ENCODE measurements at regions not wholly inside any gene's neighbourhood (a gene's known extent, or its start where the extent isn't known, plus 50 kb on each side); places are given as distances from the start of the nearest gene placed in this dataset.

GRCh38 chr2:228628682-228629081 is 447.2 kb upstream of the SPHKAP start:
- H3K36me3 Mint-ChIP-seq (ENCODE audit: low read depth) = no peaks in the 10 kb centered on the region
- CTCF ChIA-PET = no interaction called here
- H3K27ac Mint-ChIP-seq = no peak overlapping the region
- H3K9me3 ChIP-seq (ENCODE audit: control insufficient read depth in 1 of 2, insufficient read depth in 1 of 2, low read length in 2 of 2) = peaks cover 0 to 7% of the 10 kb centered on the region in 2 experiments
- H3K9me3 Mint-ChIP-seq = peaks cover 8% of the 10 kb centered on the region
- intact Hi-C loops (cut with DNase I, micrococcal nuclease) = no loop called here
- no peak overlapping the region for H3K27ac ChIP-seq (ENCODE audit: low read depth in 1 of 2, low read length in 2 of 2)
- H3K27me3 ChIP-seq (ENCODE audit: control insufficient read depth in 1 of 2, insufficient read depth in 2 of 2, low read length in 2 of 2) = no peaks in the 10 kb centered on the region
- H3K4me1 Mint-ChIP-seq (ENCODE audit: low read depth) = no peaks in the 10 kb centered on the region
- H3K4me3 ChIP-seq (ENCODE audit: low read length) = no peak overlapping the region
- ATAC-seq (ENCODE audit: poor library complexity) = no peak
- no peaks in the 10 kb centered on the region for H3K27me3 Mint-ChIP-seq
- no peak overlapping the region for H3K4me3 Mint-ChIP-seq
- TF ChIP-seq CTCF (IDR thresholded peaks at IDR 0.05) = no peak
- no peaks in the 10 kb centered on the region for H3K4me1 ChIP-seq (ENCODE audit: insufficient read depth, low read length)
- no peak for DNase-seq
- POLR2A ChIA-PET = no interaction called here
- H3K36me3 ChIP-seq (ENCODE audit: insufficient read depth, low read length) = no peaks in the 10 kb centered on the region

- Histone ChIP-seq H3K4me1 (ENCODE audit: insufficient read depth, low read length) (no peaks in the 10 kb centered on the region), H3K27ac (ENCODE audit: low read depth in 1 of 2, low read length in 2 of 2) (no peak overlapping the region), H3K9me3 (ENCODE audit: control insufficient read depth in 1 of 2, insufficient read depth in 1 of 2, low read length in 2 of 2) (peaks cover 0 to 7% of the 10 kb centered on the region in 2 experiments), H3K4me3 (ENCODE audit: low read length) (no peak overlapping the region), H3K27me3 (ENCODE audit: control insufficient read depth in 1 of 2, insufficient read depth in 2 of 2, low read length in 2 of 2) (no peaks in the 10 kb centered on the region), H3K36me3 (ENCODE audit: insufficient read depth, low read length) (no peaks in the 10 kb centered on the region)
- TF ChIP-seq CTCF (IDR thresholded peaks at IDR 0.05) = no peak
- peaks cover 2% of the 10 kb centered on the region for H3K9me3 Mint-ChIP-seq
- no peak overlapping the region for H3K4me3 Mint-ChIP-seq
- DNase-seq = no peak
- no peak overlapping the region for H3K27ac Mint-ChIP-seq
- no peaks in the 10 kb centered on the region for H3K4me1 Mint-ChIP-seq (ENCODE audit: low read depth)
- no peaks in the 10 kb centered on the region for H3K36me3 Mint-ChIP-seq (ENCODE audit: low read depth)
- intact Hi-C loops (cut with DNase I, micrococcal nuclease) = no loop called here
- ChIA-PET POLR2A (no interaction called here), CTCF (no interaction called here)
- no peaks in the 10 kb centered on the region for H3K27me3 Mint-ChIP-seq
- no peak for ATAC-seq (ENCODE audit: poor library complexity)
Measured at GRCh38 chr2:228627510-228627909, 446.0 kb upstream of the SPHKAP start.

- Mint-ChIP-seq H3K4me3 (no peak overlapping the region), H3K9me3 (no peaks in the 10 kb centered on the region), H3K36me3 (ENCODE audit: low read depth) (no peaks in the 10 kb centered on the region), H3K4me1 (ENCODE audit: low read depth) (no peaks in the 10 kb centered on the region), H3K27me3 (no peaks in the 10 kb centered on the region), H3K27ac (no peak overlapping the region)
- POLR2A ChIA-PET = no interaction called here
- H3K4me1 ChIP-seq (ENCODE audit: insufficient read depth, low read length) = no peaks in the 10 kb centered on the region
- intact Hi-C loops (cut with DNase I, micrococcal nuclease) = no loop called here
- peaks cover 0 to 7% of the 10 kb centered on the region in 2 experiments for H3K9me3 ChIP-seq (ENCODE audit: control insufficient read depth in 1 of 2, insufficient read depth in 1 of 2, low read length in 2 of 2)
- no peak overlapping the region for H3K27ac ChIP-seq (ENCODE audit: low read depth in 1 of 2, low read length in 2 of 2)
- no peaks in the 10 kb centered on the region for H3K36me3 ChIP-seq (ENCODE audit: insufficient read depth, low read length)
- TF ChIP-seq CTCF (IDR thresholded peaks at IDR 0.05) = no peak
- no peak for ATAC-seq (ENCODE audit: poor library complexity)
- CTCF ChIA-PET = no interaction called here
- H3K4me3 ChIP-seq (ENCODE audit: low read length) = no peak overlapping the region
- no peak for DNase-seq
- no peaks in the 10 kb centered on the region for H3K27me3 ChIP-seq (ENCODE audit: control insufficient read depth in 1 of 2, insufficient read depth in 2 of 2, low read length in 2 of 2)
Measured at GRCh38 chr2:228625481-228625880, 444.0 kb upstream of the SPHKAP start.

Data from CD4-positive, alpha-beta T cell (primary cell).